HepG2 (cell line): ENCODE measurements at regions not wholly inside any gene's neighbourhood (a gene's known extent, or its start where the extent isn't known, plus 50 kb on each side); places are given as distances from the start of the nearest gene placed in this dataset.

Experiments used
- AHR ChIP-seq: IDR thresholded peaks from 2 replicates; pipeline ENCODE4 v1.6.1; 2018; ENCODE audit warnings: missing genetic modification reagents, missing compliant biosample characterization
- ATF7 ChIP-seq, 2 experiments: fragments of 450-650 bp in 1 of 2; sonication (generic) in 1 of 2; formaldehyde crosslinking in 1 of 2; IDR thresholded peaks; 2 replicates each; pipeline versions ENCODE4 v1.4.0 to v1.6.1; 2016 to 2020; ENCODE audit warnings: antibody characterized with exemption in 1 of 2, mild to moderate bottlenecking in 1 of 2, missing genetic modification reagents in 1 of 2
- CTCF ChIP-seq: sonication (generic); formaldehyde crosslinking; IDR thresholded peaks from 2 replicates; pipeline ENCODE4 v1.5.0; 2020; ENCODE audit warnings: mild to moderate bottlenecking, missing genetic modification reagents, moderate library complexity
- EP300 ChIP-seq, 3 experiments: sonication (generic) in 1 of 3; formaldehyde crosslinking in 1 of 3; IDR thresholded peaks; 2 replicates each; pipeline versions ENCODE4 v1.5.1 to v1.6.1; 2011 to 2020; ENCODE audit warnings: low read depth in 2 of 3, low read length in 2 of 3, borderline replicate concordance in 1 of 3, improper control_type of control experiment in 1 of 3, mild to moderate bottlenecking in 1 of 3, missing genetic modification reagents in 1 of 3, moderate library complexity in 1 of 3
- MAFG ChIP-seq: sonication (generic); formaldehyde crosslinking; IDR thresholded peaks from 2 replicates; pipeline ENCODE4 v1.5.1; 2020; ENCODE audit warnings: mild to moderate bottlenecking, missing genetic modification reagents
- NR0B2 ChIP-seq: sonication (generic); formaldehyde crosslinking; IDR thresholded peaks from 2 replicates; pipeline ENCODE4 v1.4.0; 2020; ENCODE audit warnings: mild to moderate bottlenecking, missing genetic modification reagents
- RNF2 ChIP-seq: fragments of 450-650 bp; conservative IDR thresholded peaks from 2 replicates; pipeline ENCODE4 v1.6.1; 2016; ENCODE audit warnings: low read depth
- ZBTB34 ChIP-seq: sonication (generic); formaldehyde crosslinking; IDR thresholded peaks from 2 replicates; pipeline ENCODE4 v1.8.0; 2022; ENCODE audit warnings: mild to moderate bottlenecking, missing genetic modification reagents
- ZBTB7B ChIP-seq: sonication (generic); formaldehyde crosslinking; IDR thresholded peaks from 2 replicates; pipeline ENCODE4 v1.4.0; 2020; ENCODE audit warnings: missing genetic modification reagents
- ZNF431 ChIP-seq: sonication (generic); formaldehyde crosslinking; IDR thresholded peaks from 2 replicates; pipeline ENCODE4 v1.9.0; 2022; ENCODE audit warnings: missing genetic modification reagents, low read depth, mild to moderate bottlenecking, borderline replicate concordance
- ZNF432 ChIP-seq: sonication (generic); formaldehyde crosslinking; IDR thresholded peaks from 2 replicates; pipeline ENCODE4 v1.5.0; 2020; ENCODE audit warnings: missing genetic modification reagents, mild to moderate bottlenecking, borderline replicate concordance
- ZNF704 ChIP-seq: sonication (generic); formaldehyde crosslinking; IDR thresholded peaks from 2 replicates; pipeline ENCODE4 v1.8.1; 2023; ENCODE audit warnings: mild to moderate bottlenecking, inconsistent platforms, moderate library complexity, missing genetic modification reagents, borderline replicate concordance

GRCh38 chr16:88316151-88316550, 66.6 kb upstream of the ZNF469 start:
- TF ChIP-seq AHR: no peak
- no peak for TF ChIP-seq ZNF704 (CRISPR knock-in tag)
- TF ChIP-seq ZBTB34 (CRISPR knock-in tag): no peak
- TF ChIP-seq EP300 (IDR thresholded peaks at IDR 0.05; ENCODE audit: low read depth in 2 of 2, low read length in 2 of 2): no peak
- TF ChIP-seq EP300 (CRISPR knock-in tag; IDR thresholded peaks at IDR 0.05; ENCODE audit: borderline replicate concordance): no peak
- TF ChIP-seq ZNF432: no peak
- TF ChIP-seq RNF2: no peak
- TF ChIP-seq ATF7 (IDR thresholded peaks at IDR 0.05): no peak
- TF ChIP-seq ATF7 (CRISPR knock-in tag; IDR thresholded peaks at IDR 0.05): no peak
- TF ChIP-seq ZNF431 (CRISPR knock-in tag): no peak
- no peak for TF ChIP-seq MAFG (CRISPR knock-in tag)
- no peak for TF ChIP-seq NR0B2 (CRISPR knock-in tag)
- no peak for TF ChIP-seq ZBTB7B (CRISPR knock-in tag)
- TF ChIP-seq CTCF (CRISPR knock-in tag): no peak
